GM12878 (cell line): ENCODE measurements at regions not wholly inside any gene's neighbourhood (a gene's known extent, or its start where the extent isn't known, plus 50 kb on each side); places are given as distances from the start of the nearest gene placed in this dataset.

Experiments used
- CREB1 ChIP-seq: IDR thresholded peaks from 2 replicates; pipeline ENCODE4 v1.6.1; 2012; ENCODE audit warnings: low read depth, mild to moderate bottlenecking, inconsistent platforms
- KDM1A ChIP-seq: fragments of 200-600 bp; sonication (generic); IDR thresholded peaks from 2 replicates; pipeline ENCODE4 v1.6.1; 2016; ENCODE audit warnings: borderline replicate concordance
- NR2C1 ChIP-seq: fragments of 450-650 bp; IDR thresholded peaks from 2 replicates; pipeline ENCODE4 v1.6.1; 2017; ENCODE audit warnings: antibody characterized with exemption, mild to moderate bottlenecking, moderate library complexity
- POLR2A ChIP-seq: IDR thresholded peaks from 2 replicates; pipeline ENCODE4 v1.6.1; 2011; ENCODE audit warnings: low read depth, mild to moderate bottlenecking, low read length
- SUZ12 ChIP-seq: fragments of 200-600 bp; sonication (generic); IDR thresholded peaks from one replicate; pipeline ENCODE4 v1.6.1; 2018; ENCODE audit warnings: antibody characterized with exemption, mild to moderate bottlenecking; ENCODE audit not compliant: unreplicated experiment
- TCF12 ChIP-seq: IDR thresholded peaks from 2 replicates; pipeline ENCODE4 v1.6.1; 2011; ENCODE audit warnings: low read depth, mild to moderate bottlenecking, low read length

DNA sequence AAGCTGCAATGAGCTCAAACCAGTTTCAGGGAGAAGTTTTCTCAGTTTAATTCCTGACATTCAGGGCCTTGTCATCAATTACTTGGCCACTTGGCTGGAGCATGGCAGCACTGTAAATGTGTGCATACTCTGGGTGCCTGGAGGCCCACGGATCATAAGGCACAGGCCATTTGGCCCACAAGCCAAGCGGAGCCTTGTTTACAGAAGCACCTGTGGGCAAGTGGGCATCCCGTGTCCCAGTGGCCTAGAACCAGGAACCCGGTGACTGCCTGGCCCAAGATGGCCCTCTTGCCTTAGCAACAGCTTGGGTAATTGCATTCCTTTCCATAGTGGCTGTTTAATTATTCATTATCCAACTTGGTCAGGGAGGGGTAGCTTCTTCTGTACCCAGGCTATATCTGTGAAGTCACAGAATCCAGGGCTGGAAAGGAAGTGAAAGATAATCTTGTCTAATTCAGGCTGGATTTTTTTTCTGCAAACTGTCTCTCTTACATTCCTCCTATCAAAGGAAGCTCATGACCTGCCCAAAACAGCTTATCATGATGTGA lies 426.4 kb upstream of the ZMIZ1 start:
- TF ChIP-seq CREB1 (no peak), POLR2A (no peak), SUZ12 (no peak), TCF12 (no peak), KDM1A (no peak), NR2C1 (no peak)
